ENCODE measurements at regions not wholly inside any gene's neighbourhood (a gene's known extent, or its start where the extent isn't known, plus 50 kb on each side); places are given as distances from the start of the nearest gene placed in this dataset.

DNA sequence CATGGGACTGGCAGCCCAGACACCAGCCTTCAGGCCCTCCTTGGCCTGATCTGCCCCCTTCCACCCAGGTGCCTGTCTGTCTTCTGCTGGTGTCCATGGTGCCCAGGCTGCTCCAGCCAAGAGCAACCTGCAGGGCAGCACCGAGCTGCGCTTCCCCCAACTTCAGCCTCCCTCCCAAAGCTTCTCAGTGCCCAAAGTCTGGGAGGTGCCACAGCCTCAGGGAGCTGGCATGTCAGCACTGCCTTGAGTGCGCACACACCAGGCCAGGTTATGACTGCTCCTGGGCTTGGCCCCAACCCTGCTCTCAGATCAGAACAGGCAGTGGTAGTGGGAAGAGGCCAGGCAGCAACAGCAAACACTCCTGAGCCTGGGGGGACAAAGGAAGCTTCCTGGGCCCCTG lies 304.6 kb upstream of the NRG3 start:
- Histone ChIP-seq H3K27me3 (ENCODE audit: low read length) (no peaks in the 10 kb centered on the region), H4K20me1 (ENCODE audit: low read depth, low read length) (no peaks in the 10 kb centered on the region), H3K9me2 (replicated peaks; ENCODE audit: insufficient read depth, low read length) (no peaks in the 10 kb centered on the region), H2AFZ (ENCODE audit: low read depth, low read length, severe bottlenecking) (no peak overlapping the region), H3K9me3 (ENCODE audit: insufficient read depth, low read length) (no peaks in the 10 kb centered on the region), H3K36me3 (ENCODE audit: low read length) (no peaks in the 10 kb centered on the region), H3K79me2 (ENCODE audit: insufficient read depth, low read length) (no peaks in the 10 kb centered on the region), H3K27ac (ENCODE audit: low read depth, low read length) (no peak overlapping the region), H3K4me2 (ENCODE audit: low read depth, low read length, poor library complexity, severe bottlenecking) (no peak overlapping the region), H3K9ac (ENCODE audit: low read length) (no peak overlapping the region), H3K4me3 (ENCODE audit: insufficient read depth, low read length, poor library complexity, severe bottlenecking) (no peak overlapping the region), H3F3A (ENCODE audit: insufficient read depth) (no peaks in the 10 kb centered on the region)
- TF ChIP-seq, protein P1, sequence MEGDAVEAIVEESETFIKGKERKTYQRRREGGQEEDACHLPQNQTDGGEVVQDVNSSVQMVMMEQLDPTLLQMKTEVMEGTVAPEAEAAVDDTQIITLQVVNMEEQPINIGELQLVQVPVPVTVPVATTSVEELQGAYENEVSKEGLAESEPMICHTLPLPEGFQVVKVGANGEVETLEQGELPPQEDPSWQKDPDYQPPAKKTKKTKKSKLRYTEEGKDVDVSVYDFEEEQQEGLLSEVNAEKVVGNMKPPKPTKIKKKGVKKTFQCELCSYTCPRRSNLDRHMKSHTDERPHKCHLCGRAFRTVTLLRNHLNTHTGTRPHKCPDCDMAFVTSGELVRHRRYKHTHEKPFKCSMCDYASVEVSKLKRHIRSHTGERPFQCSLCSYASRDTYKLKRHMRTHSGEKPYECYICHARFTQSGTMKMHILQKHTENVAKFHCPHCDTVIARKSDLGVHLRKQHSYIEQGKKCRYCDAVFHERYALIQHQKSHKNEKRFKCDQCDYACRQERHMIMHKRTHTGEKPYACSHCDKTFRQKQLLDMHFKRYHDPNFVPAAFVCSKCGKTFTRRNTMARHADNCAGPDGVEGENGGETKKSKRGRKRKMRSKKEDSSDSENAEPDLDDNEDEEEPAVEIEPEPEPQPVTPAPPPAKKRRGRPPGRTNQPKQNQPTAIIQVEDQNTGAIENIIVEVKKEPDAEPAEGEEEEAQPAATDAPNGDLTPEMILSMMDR (IDR thresholded peaks at IDR 0.05; ENCODE audit: insufficient read depth, low read length, poor library complexity, severe bottlenecking): no peak

DNA sequence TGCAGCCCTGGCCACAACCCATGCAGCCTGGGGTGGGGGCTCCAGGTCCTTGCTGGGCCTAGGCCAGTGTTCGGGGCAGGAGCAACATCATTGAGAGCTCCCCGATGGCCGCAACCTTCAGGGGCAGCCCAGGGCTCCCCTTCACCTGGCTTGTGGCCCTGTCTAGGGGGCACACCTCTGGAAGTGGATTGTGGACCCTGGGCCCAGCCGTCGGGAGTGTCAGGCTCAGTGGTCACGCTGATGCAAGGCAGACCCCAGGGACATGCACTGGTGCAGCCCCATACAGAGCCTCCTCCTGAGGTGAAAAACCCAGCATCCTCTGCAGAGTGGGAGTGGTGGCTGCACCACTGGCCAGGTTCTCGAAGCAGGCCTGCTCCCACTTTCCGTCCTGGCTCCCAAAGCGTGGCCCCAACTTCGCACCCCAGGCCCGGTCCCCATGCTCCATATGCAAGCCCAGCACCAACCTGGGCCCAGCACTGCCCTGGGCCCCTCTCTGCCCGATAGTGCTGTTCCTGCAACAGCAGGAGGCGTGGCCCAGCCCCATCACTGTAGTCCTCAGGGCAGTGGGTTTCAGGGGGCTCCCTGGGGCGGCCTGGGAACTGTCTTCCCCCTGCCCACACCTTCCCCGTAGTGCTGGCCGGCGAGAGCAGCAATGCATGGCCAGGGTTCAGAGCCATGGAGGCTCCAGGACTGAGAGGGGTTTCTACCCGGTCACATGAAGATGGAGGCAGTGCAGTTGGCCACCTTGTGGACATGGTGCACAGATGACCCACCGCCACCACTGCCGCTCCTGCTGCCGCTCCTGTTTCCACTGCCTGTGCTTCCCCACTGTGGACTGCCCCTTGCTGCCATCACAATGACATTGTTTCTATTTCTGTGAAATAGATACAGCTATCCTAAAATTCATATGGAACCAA lies 303.9 kb upstream of the NRG3 start:
- no peak for TF ChIP-seq EZH2phosphoT487 (conservative IDR thresholded peaks at IDR 0.05; ENCODE audit: low read length)
- TF ChIP-seq, protein P1 (IDR thresholded peaks at IDR 0.05; ENCODE audit: insufficient read depth, low read length, poor library complexity, severe bottlenecking): no peak
- H3K27me3 ChIP-seq (ENCODE audit: low read length): no peaks in the 10 kb centered on the region
- no peak overlapping the region for H3K4me2 ChIP-seq (ENCODE audit: low read depth, low read length, poor library complexity, severe bottlenecking)
- no peaks in the 10 kb centered on the region for H3F3A ChIP-seq (ENCODE audit: insufficient read depth)
- H3K9me3 ChIP-seq (ENCODE audit: insufficient read depth, low read length): no peaks in the 10 kb centered on the region
- H3K9me2 ChIP-seq (replicated peaks; ENCODE audit: insufficient read depth, low read length): no peaks in the 10 kb centered on the region
- H3K27ac ChIP-seq (ENCODE audit: low read depth, low read length): no peak overlapping the region
- H3K36me3 ChIP-seq (ENCODE audit: low read length): no peaks in the 10 kb centered on the region
- H3K79me2 ChIP-seq (ENCODE audit: insufficient read depth, low read length): no peaks in the 10 kb centered on the region
- H4K20me1 ChIP-seq (ENCODE audit: low read depth, low read length): no peaks in the 10 kb centered on the region
- H3K4me3 ChIP-seq (ENCODE audit: insufficient read depth, low read length, poor library complexity, severe bottlenecking): no peak overlapping the region
- H3K9ac ChIP-seq (ENCODE audit: low read length): no peak overlapping the region
- no peak overlapping the region for H2AFZ ChIP-seq (ENCODE audit: low read depth, low read length, severe bottlenecking)

DNA sequence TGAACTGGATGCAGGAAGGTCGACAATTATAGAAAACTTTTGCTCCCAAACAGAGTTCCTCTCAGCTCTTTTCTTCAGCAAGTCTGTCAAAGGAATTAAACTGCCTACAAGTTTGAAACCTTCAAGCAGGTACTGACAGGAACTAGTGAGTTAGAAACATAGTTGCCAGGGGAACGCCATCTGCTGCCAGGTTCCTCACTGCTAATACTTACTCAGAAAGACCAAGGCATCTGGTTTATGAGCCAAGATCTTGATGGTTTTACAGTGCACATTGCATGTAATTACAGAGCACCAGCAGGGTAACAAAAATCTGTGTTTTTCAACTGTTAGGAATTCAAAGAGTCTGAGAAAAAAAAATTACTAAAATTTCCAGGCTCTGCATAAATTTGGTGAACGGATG lies 300.0 kb upstream of the NRG3 start:
- Histone ChIP-seq H3K36me3 (ENCODE audit: low read length) (no peaks in the 10 kb centered on the region), H3K27me3 (ENCODE audit: low read length) (no peaks in the 10 kb centered on the region), H4K20me1 (ENCODE audit: low read depth, low read length) (no peaks in the 10 kb centered on the region), H3K79me2 (ENCODE audit: insufficient read depth, low read length) (no peaks in the 10 kb centered on the region), H3K4me3 (ENCODE audit: insufficient read depth, low read length, poor library complexity, severe bottlenecking) (no peak overlapping the region), H3F3A (ENCODE audit: insufficient read depth) (no peaks in the 10 kb centered on the region), H3K27ac (ENCODE audit: low read depth, low read length) (no peak overlapping the region), H3K9ac (ENCODE audit: low read length) (no peak overlapping the region), H3K9me3 (ENCODE audit: insufficient read depth, low read length) (no peaks in the 10 kb centered on the region), H3K9me2 (replicated peaks; ENCODE audit: insufficient read depth, low read length) (no peaks in the 10 kb centered on the region), H3K4me2 (ENCODE audit: low read depth, low read length, poor library complexity, severe bottlenecking) (no peak overlapping the region), H2AFZ (ENCODE audit: low read depth, low read length, severe bottlenecking) (no peak overlapping the region)
- TF ChIP-seq EZH2phosphoT487 (conservative IDR thresholded peaks at IDR 0.05; ENCODE audit: low read length): no peak
- TF ChIP-seq, protein P1 (IDR thresholded peaks at IDR 0.05; ENCODE audit: insufficient read depth, low read length, poor library complexity, severe bottlenecking): no peak

Measured in SU-DHL-6 (cell line).